Muscle layer of colon (tissue), 2 donors: ENCODE measurements at regions not wholly inside any gene's neighbourhood (a gene's known extent, or its start where the extent isn't known, plus 50 kb on each side); places are given as distances from the start of the nearest gene placed in this dataset.

Experiments
- H3K27ac ChIP-seq: one replicate; pipeline ENCODE4 v1.7.0; 2013; ENCODE audit warnings: low read depth, mild to moderate bottlenecking, low read length, moderate library complexity
- H3K27me3 ChIP-seq, 2 donors: one replicate each; pipeline ENCODE4 v1.7.0; 2013; ENCODE audit warnings: low read length in 2 of 2, mild to moderate bottlenecking in 2 of 2; ENCODE audit not compliant: insufficient read depth in 2 of 2, control insufficient read depth in 1 of 2
- H3K36me3 ChIP-seq: one replicate; pipeline ENCODE4 v1.7.0; 2013; ENCODE audit warnings: mild to moderate bottlenecking, low read length; ENCODE audit not compliant: insufficient read depth
- H3K4me1 ChIP-seq: one replicate; pipeline ENCODE4 v1.7.0; 2013; ENCODE audit warnings: mild to moderate bottlenecking, low read length; ENCODE audit not compliant: insufficient read depth
- H3K4me3 ChIP-seq, 2 donors: one replicate each; pipeline ENCODE4 v1.7.0; 2013; ENCODE audit warnings: low read length in 2 of 2, low read depth in 1 of 2, mild to moderate bottlenecking in 1 of 2, moderate library complexity in 1 of 2
- H3K9ac ChIP-seq: one replicate; pipeline ENCODE4 v1.7.0; 2013; ENCODE audit warnings: low read length
- H3K9me3 ChIP-seq: one replicate; pipeline ENCODE4 v1.7.0; 2013; ENCODE audit warnings: mild to moderate bottlenecking, low read length
- donor health status: abdominal sarcoma.
- donor health status: Adenocarcinoma of cecum.

DNA sequence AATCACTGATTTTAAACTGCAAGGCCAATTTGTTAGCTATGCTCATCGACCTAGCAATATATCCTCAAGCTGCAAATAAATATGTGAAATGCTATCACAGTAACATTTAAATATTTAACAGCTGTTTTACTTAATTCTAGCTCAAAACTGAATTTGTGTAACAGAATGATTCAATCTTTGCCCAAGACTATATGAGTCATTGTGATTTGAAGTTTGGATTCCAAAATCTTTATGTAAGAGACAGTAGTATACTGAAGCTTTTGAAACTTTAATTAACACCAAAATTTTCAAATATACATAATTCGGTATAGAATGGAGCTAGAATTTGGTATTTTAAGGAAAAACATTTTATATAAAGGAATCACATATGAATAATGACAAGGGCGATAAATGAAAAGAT, 603.0 kb upstream of the ROBO2 start:
- Histone ChIP-seq H3K27ac (no peak overlapping the region), H3K9me3 (no peaks in the 10 kb centered on the region), H3K4me3 (no peak overlapping the region), H3K4me1 (peaks cover 9% of the 10 kb centered on the region), H3K36me3 (no peaks in the 10 kb centered on the region), H3K9ac (no peak overlapping the region), H3K27me3 (no peaks in the 10 kb centered on the region)

DNA sequence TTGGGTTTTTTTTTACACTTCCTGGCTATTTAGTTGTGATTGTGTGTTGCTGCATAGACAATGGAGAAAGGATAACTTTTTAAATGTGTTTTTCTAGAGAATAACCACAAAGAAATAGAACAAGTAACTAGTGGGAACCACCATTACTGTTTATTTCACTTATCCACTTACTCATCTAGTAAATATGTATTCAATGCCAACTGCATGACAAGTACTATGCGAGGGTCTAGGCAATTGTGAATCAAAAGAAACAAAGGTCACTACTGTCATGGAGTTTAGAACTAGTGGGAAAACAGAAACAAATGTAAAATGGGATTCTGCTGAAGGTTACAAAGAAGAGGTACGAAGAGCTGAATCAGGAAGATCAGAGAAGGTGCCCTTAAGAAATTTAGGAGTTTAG, 600.9 kb upstream of the ROBO2 start:
- Histone ChIP-seq H3K27ac (no peak overlapping the region), H3K27me3 (no peaks in the 10 kb centered on the region), H3K9ac (no peak overlapping the region), H3K9me3 (no peaks in the 10 kb centered on the region), H3K36me3 (no peaks in the 10 kb centered on the region), H3K4me3 (no peak overlapping the region), H3K4me1 (peaks cover 9% of the 10 kb centered on the region)

GRCh38 chr3:76442374-76442915, 597.5 kb upstream of the ROBO2 start:
- Histone ChIP-seq H3K4me1 (peaks cover 1% of the 10 kb centered on the region), H3K27me3 (no peaks in the 10 kb centered on the region), H3K36me3 (no peaks in the 10 kb centered on the region), H3K27ac (no peak overlapping the region), H3K9ac (no peak overlapping the region), H3K4me3 (no peak overlapping the region), H3K9me3 (no peaks in the 10 kb centered on the region)

DNA sequence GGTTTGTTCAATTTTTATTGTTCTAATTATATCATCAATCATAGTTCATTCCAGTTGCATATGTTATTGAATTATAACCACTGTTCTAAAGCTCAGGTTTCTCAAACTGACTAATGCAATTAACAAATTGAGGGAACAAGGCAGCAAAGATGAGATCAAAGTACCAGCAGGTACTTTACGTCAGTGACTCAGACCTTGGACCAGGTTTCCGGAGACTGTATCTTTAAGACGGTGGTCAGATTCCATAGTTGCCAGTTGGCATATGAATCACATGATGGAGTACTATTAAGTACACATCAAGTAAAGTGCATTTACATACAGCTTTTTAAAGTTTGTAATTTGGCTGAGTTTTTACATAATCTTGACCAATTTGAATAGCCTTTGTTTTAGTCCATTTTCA, 583.6 kb upstream of the ROBO2 start:
- Histone ChIP-seq H3K4me3 (no peak overlapping the region), H3K4me1 (no peaks in the 10 kb centered on the region), H3K9me3 (no peaks in the 10 kb centered on the region), H3K9ac (no peak overlapping the region), H3K27ac (no peak overlapping the region), H3K36me3 (no peaks in the 10 kb centered on the region), H3K27me3 (no peaks in the 10 kb centered on the region)

DNA sequence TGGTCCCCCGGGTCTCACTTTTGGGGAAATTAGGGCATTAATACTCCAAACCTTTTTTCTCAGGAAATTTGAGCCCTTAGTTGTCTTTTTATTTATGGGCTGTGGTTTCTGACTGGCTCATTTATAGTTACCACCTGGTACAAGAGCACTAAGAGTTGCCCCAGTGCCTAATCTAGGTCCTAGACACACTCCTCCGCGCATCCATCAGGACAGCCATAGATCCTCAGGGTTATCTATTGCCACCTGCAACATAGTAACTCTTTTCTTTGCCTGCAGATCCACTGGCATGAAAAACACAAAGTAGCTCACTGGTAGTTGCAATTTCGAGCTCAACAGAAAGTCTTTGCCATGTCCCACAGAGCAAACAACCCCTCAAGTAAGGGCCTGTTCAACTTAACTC, 576.4 kb upstream of the ROBO2 start:
- H3K27ac ChIP-seq: no peak overlapping the region
- no peaks in the 10 kb centered on the region for H3K4me1 ChIP-seq
- no peak overlapping the region for H3K9ac ChIP-seq

DNA sequence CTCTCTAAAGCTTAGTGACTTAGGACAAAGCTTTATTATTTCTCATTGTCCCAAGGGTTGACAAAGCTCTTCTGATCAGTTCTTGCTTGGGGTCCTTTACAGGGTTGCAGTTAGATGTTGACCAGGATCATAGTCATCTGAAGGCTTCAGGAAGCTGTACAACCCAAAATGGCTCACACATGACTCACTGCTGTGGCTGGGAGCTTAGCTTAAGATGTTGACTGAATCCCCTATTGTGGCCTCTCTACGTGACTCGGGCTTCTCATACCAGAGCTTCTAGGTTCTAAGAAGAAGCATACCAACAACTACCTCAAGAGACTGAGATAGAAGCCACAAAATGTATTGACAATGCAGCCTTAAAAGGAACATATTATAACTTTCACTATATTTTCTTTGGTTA, 569.6 kb upstream of the ROBO2 start:
- no peaks in the 10 kb centered on the region for H3K9me3 ChIP-seq
- H3K4me1 ChIP-seq: no peaks in the 10 kb centered on the region
- no peak overlapping the region for H3K9ac ChIP-seq
- H3K27ac ChIP-seq: no peak overlapping the region
- no peak overlapping the region for H3K4me3 ChIP-seq
- no peaks in the 10 kb centered on the region for H3K36me3 ChIP-seq
- no peaks in the 10 kb centered on the region for H3K27me3 ChIP-seq

More for the DNA sequence above, 576.4 kb upstream of the ROBO2 start:
- Histone ChIP-seq H3K36me3 (no peaks in the 10 kb centered on the region), H3K27me3 (no peaks in the 10 kb centered on the region), H3K9me3 (no peaks in the 10 kb centered on the region), H3K4me3 (no peak overlapping the region)

DNA sequence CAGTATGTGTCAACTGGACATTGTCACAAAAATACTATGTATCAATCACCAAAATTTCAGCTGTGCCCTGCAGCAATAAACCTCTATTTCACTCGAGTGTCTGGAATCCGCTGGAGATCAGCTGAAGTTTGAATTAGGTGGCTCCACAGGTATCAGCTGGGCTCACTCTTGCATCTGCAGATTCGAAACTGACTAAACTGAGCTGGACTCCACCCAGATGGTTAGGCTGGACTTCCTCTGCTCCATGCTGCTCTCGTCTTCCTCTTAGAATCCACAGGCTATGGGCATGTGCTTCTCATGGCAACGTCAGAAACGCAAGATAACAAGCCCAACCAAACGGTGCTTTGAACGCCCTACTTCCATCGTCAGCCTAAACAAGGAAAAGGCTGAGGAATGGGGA, 565.3 kb upstream of the ROBO2 start:
- Histone ChIP-seq H3K4me3 (no peak overlapping the region), H3K27ac (no peak overlapping the region), H3K9me3 (no peaks in the 10 kb centered on the region), H3K27me3 (no peaks in the 10 kb centered on the region), H3K36me3 (no peaks in the 10 kb centered on the region), H3K4me1 (no peaks in the 10 kb centered on the region), H3K9ac (no peak overlapping the region)

GRCh38 chr3:76479161-76479650, 560.7 kb upstream of the ROBO2 start:
- no peaks in the 10 kb centered on the region for H3K9me3 ChIP-seq
- no peak overlapping the region for H3K27ac ChIP-seq
- H3K4me1 ChIP-seq: no peaks in the 10 kb centered on the region
- no peak overlapping the region for H3K4me3 ChIP-seq
- no peak overlapping the region for H3K9ac ChIP-seq
- H3K36me3 ChIP-seq: no peaks in the 10 kb centered on the region
- H3K27me3 ChIP-seq: no peaks in the 10 kb centered on the region

DNA sequence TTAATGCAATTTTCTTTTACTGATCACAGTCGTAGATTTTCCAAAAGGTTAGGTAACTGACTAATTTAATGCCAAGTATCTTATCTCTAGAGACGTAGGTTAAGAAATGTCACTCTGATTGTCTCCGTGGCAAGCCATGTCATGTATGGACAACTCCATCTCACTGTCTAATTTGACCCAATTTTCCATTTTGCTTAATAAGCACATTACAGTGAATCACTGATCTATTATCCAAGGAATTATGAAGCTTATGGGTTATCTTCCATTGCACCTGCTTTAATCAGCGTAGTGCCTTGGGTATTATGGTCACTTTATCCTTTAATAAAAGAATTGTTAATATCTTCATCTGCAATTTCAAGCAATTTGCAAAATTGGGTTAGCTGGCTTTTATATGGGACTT, 557.4 kb upstream of the ROBO2 start:
- H3K4me3 ChIP-seq: no peak overlapping the region
- H3K4me1 ChIP-seq: no peaks in the 10 kb centered on the region
- no peak overlapping the region for H3K9ac ChIP-seq
- H3K9me3 ChIP-seq: no peaks in the 10 kb centered on the region
- no peaks in the 10 kb centered on the region for H3K36me3 ChIP-seq
- H3K27ac ChIP-seq: no peak overlapping the region
- no peaks in the 10 kb centered on the region for H3K27me3 ChIP-seq

DNA sequence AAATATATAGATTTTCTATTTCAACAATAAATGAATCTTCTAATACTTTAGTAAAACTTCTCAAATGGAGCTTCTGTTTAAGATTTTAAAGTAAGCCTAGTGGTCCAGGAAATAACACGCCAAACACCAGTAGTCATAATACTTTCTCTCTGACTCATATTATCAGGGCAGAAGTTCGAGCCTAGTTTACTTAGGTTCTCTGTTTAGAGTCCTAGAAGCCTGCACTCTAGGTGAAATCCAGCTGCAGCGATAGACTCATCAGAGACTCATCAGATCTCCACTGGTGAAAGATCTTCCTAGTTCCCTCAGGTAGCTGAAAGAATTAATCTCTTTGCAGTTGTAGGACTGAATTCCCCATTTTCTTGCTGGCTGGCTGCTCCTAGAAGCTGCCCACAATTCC, 552.5 kb upstream of the ROBO2 start:
- Histone ChIP-seq H3K4me1 (no peaks in the 10 kb centered on the region), H3K27ac (no peak overlapping the region), H3K4me3 (no peak overlapping the region), H3K36me3 (no peaks in the 10 kb centered on the region), H3K27me3 (no peaks in the 10 kb centered on the region), H3K9me3 (no peaks in the 10 kb centered on the region), H3K9ac (no peak overlapping the region)

- no peaks in the 10 kb centered on the region for H3K9me3 ChIP-seq
- no peaks in the 10 kb centered on the region for H3K27me3 ChIP-seq
- H3K4me3 ChIP-seq: no peak overlapping the region
- no peaks in the 10 kb centered on the region for H3K4me1 ChIP-seq
- no peak overlapping the region for H3K27ac ChIP-seq
- no peaks in the 10 kb centered on the region for H3K36me3 ChIP-seq
- no peak overlapping the region for H3K9ac ChIP-seq
These were observed 549.8 kb upstream of the ROBO2 start for GRCh38 chr3:76490064-76490463.

DNA sequence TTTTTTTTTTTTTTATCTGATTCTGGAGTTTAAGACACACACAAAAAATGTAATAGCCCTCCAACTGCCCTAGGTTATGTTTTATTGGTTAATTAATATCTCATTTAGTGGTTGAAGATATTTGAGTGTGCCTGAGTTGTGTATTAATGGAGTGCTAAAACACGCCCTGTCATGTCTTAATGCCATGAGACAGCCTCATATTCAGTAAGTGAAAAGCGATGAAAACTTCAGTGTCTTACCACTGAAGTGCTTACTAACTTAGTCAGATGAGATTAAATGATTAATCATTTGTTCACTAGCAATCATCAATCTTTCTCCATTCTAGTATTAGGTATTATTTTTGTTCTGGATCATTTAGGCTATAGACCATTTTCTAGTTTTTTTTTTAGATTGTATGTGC, 544.7 kb upstream of the ROBO2 start:
- H3K27me3 ChIP-seq: no peaks in the 10 kb centered on the region
- H3K36me3 ChIP-seq: no peaks in the 10 kb centered on the region
- H3K4me1 ChIP-seq: no peaks in the 10 kb centered on the region
- no peak overlapping the region for H3K4me3 ChIP-seq
- H3K9me3 ChIP-seq: no peaks in the 10 kb centered on the region
- no peak overlapping the region for H3K9ac ChIP-seq
- no peak overlapping the region for H3K27ac ChIP-seq
